OCI-LY7 (cell line): ENCODE measurements at regions not wholly inside any gene's neighbourhood (a gene's known extent, or its start where the extent isn't known, plus 50 kb on each side); places are given as distances from the start of the nearest gene placed in this dataset.

ENCODE experiments used
- BruUV-seq: library from RNA; stranded (reverse); fragments of 400-500 nt; replicated peaks from 2 replicates; lab custom pipeline; 2021; lab: Mats Ljungman, UMichigan
- CTCF ChIA-PET: fragments of 300-600 bp; sonication (Branson Sonifier 250); formaldehyde crosslinking; loops from one replicate; lab custom pipeline; 2022; ENCODE audit warnings: antibody characterized with exemption; ENCODE audit not compliant: unreplicated experiment; lab: Charles Lee
- POLR2A ChIA-PET: fragments of 300-600 bp; sonication (Branson Sonifier 250); formaldehyde crosslinking; loops from one replicate; lab custom pipeline; 2022; ENCODE audit warnings: antibody characterized with exemption; lab: Charles Lee
- DNase-seq: peaks from one replicate; pipeline ENCODE4 v3.0.0-alpha.2; 2015; ENCODE audit warnings: low spot score
- H2AFZ ChIP-seq: fragments of 200-600 bp; sonication (generic), shearing (Covaris generic); 2 replicates; pipeline ENCODE4 v1.6.1; 2014; ENCODE audit warnings: mild to moderate bottlenecking, antibody characterized with exemption, low read length, moderate library complexity
- H3K27ac ChIP-seq: fragments of 200-600 bp; sonication (generic); 2 replicates; pipeline ENCODE4 v1.5.1; 2014; ENCODE audit warnings: mixed run types, low read depth, mild to moderate bottlenecking, moderate library complexity, low read length, inconsistent platforms; ENCODE audit not compliant: poor library complexity, severe bottlenecking
- H3K36me3 ChIP-seq: fragments of 200-600 bp; sonication (generic); 2 replicates; pipeline ENCODE4 v1.6.1; 2014; ENCODE audit warnings: mild to moderate bottlenecking, antibody characterized with exemption, low read length, moderate library complexity, mixed read lengths; ENCODE audit not compliant: insufficient read depth
- H3K4me1 ChIP-seq: fragments of 200-600 bp; sonication (generic); 2 replicates; pipeline ENCODE4 v1.5.1; 2014; ENCODE audit warnings: mild to moderate bottlenecking, low read length; ENCODE audit not compliant: insufficient read depth, poor library complexity, severe bottlenecking
- H3K4me2 ChIP-seq: fragments of 200-600 bp; sonication (generic); 2 replicates; pipeline ENCODE4 v1.6.1; 2014; ENCODE audit warnings: mild to moderate bottlenecking, low read length
- H3K4me3 ChIP-seq: fragments of 200-600 bp; sonication (generic); 2 replicates; pipeline ENCODE4 v1.5.1; 2014; ENCODE audit warnings: mild to moderate bottlenecking, low read depth, low read length; ENCODE audit not compliant: poor library complexity, severe bottlenecking
- H3K79me2 ChIP-seq: fragments of 200-600 bp; sonication (generic); 2 replicates; pipeline ENCODE4 v1.6.1; 2016; ENCODE audit warnings: low read depth, mild to moderate bottlenecking, low read length, moderate library complexity, mixed read lengths; ENCODE audit not compliant: insufficient read depth
- H3K9me2 ChIP-seq: fragments of 200-600 bp; sonication (generic); 2 replicates; pipeline ENCODE4 v1.6.1; 2016; ENCODE audit warnings: mild to moderate bottlenecking, low read length, mixed read lengths; ENCODE audit not compliant: insufficient read depth
- H3K9me3 ChIP-seq: fragments of 200-600 bp; sonication (generic); 2 replicates; pipeline ENCODE4 v1.6.1; 2014; ENCODE audit warnings: mild to moderate bottlenecking, mixed run types, low read length, mixed read lengths
- H4K20me1 ChIP-seq: fragments of 200-600 bp; sonication (generic); 2 replicates; pipeline ENCODE4 v1.6.1; 2014; ENCODE audit warnings: mild to moderate bottlenecking, antibody characterized with exemption, low read length, moderate library complexity, mixed read lengths; ENCODE audit not compliant: insufficient read depth
- CTCF ChIP-seq: fragments of 200-600 bp; sonication (generic); conservative IDR thresholded peaks from 2 replicates; pipeline ENCODE4 v1.5.1; 2014; ENCODE audit warnings: mild to moderate bottlenecking, antibody characterized with exemption, low read length, moderate library complexity, mixed read lengths
- EZH2phosphoT487 ChIP-seq: fragments of 200-600 bp; sonication (generic); IDR thresholded peaks from 2 replicates; pipeline ENCODE4 v1.6.1; 2018; ENCODE audit warnings: low read depth, borderline replicate concordance, mild to moderate bottlenecking, mixed run types, antibody characterized with exemption, low read length, moderate library complexity, mixed read lengths
- intact Hi-C: fragments of 100-400 bp; cut with micrococcal nuclease; formaldehyde crosslinking; loops from one replicate; pipeline ENCODE4 v1.10.0; 2022; ENCODE audit not compliant: unreplicated experiment

- no peak overlapping the region for H3K4me3 ChIP-seq
- H3K4me2 ChIP-seq, result no peak overlapping the region
- TF ChIP-seq CTCF, result no peak
- TF ChIP-seq EZH2phosphoT487, result no peak
- no peaks in the 10 kb centered on the region for H3K4me1 ChIP-seq
- no peaks in the 10 kb centered on the region for H4K20me1 ChIP-seq
- H3K9me3 ChIP-seq, result no peaks in the 10 kb centered on the region
- H3K36me3 ChIP-seq, result no peaks in the 10 kb centered on the region
- H3K79me2 ChIP-seq, result no peaks in the 10 kb centered on the region
- no peaks in the 10 kb centered on the region for H3K9me2 ChIP-seq
- no peak for DNase-seq
- intact Hi-C loops, result loop anchor here (10.0 kb wide), 2 partner anchors 229 to 411 kb away; no protein-coding TSS in a partner anchor
- no TSS peak for BruUV-seq
- H3K27ac ChIP-seq, result no peak overlapping the region
- no peak overlapping the region for H2AFZ ChIP-seq
- CTCF ChIA-PET, result no interaction called here
- POLR2A ChIA-PET, result no interaction called here
Observed at GRCh38 chr2:4353668-4354067, 650.3 kb downstream of the DCDC2C start.

GRCh38 chr2:4354164-4354563, 650.8 kb downstream of the DCDC2C start:
- H3K4me2 ChIP-seq, result no peak overlapping the region
- no peaks in the 10 kb centered on the region for H3K4me1 ChIP-seq
- no peaks in the 10 kb centered on the region for H3K79me2 ChIP-seq
- no peaks in the 10 kb centered on the region for H3K9me2 ChIP-seq
- DNase-seq, result no peak
- no peaks in the 10 kb centered on the region for H3K9me3 ChIP-seq
- TF ChIP-seq EZH2phosphoT487 (no peak), CTCF (no peak)
- H3K36me3 ChIP-seq, result no peaks in the 10 kb centered on the region
- H4K20me1 ChIP-seq, result no peaks in the 10 kb centered on the region
- intact Hi-C loops, result loop anchor here (10.0 kb wide), 2 partner anchors 229 to 411 kb away; no protein-coding TSS in a partner anchor
- no peak overlapping the region for H3K27ac ChIP-seq
- no peak overlapping the region for H2AFZ ChIP-seq
- BruUV-seq, result no TSS peak
- ChIA-PET POLR2A (interaction anchor here (0.7 kb wide), 1 partner anchor 1065 kb away, joined by 3 read pairs; no protein-coding TSS in a partner anchor), CTCF (no interaction called here)
- H3K4me3 ChIP-seq, result no peak overlapping the region

GRCh38 chr2:4354678-4355077, 651.3 kb downstream of the DCDC2C start:
- TF ChIP-seq EZH2phosphoT487 (no peak), CTCF (peak; percentile 83)

More at GRCh38 chr2:4354678-4355077, 651.3 kb downstream of the DCDC2C start:
- Histone ChIP-seq H3K9me2 (no peaks in the 10 kb centered on the region), H2AFZ (no peak overlapping the region), H3K79me2 (no peaks in the 10 kb centered on the region), H4K20me1 (no peaks in the 10 kb centered on the region), H3K9me3 (no peaks in the 10 kb centered on the region), H3K36me3 (no peaks in the 10 kb centered on the region), H3K4me1 (no peaks in the 10 kb centered on the region), H3K27ac (no peak overlapping the region), H3K4me2 (no peak overlapping the region), H3K4me3 (no peak overlapping the region)
- ChIA-PET CTCF (no interaction called here), POLR2A (interaction anchor here (0.7 kb wide), 1 partner anchor 1065 kb away, joined by 3 read pairs; no protein-coding TSS in a partner anchor)
- BruUV-seq, result no TSS peak
- peak; percentile 52 for DNase-seq
- intact Hi-C loops, result loop anchor here (10.0 kb wide), 2 partner anchors 230 to 410 kb away; no protein-coding TSS in a partner anchor
